HG02623 (cell line): ENCODE measurements at regions not wholly inside any gene's neighbourhood (a gene's known extent, or its start where the extent isn't known, plus 50 kb on each side); places are given as distances from the start of the nearest gene placed in this dataset.

Experiments used
- ATAC-seq: cut with Tn5 transposase; IDR thresholded peaks from one replicate; pipeline ENCODE4 v1.9.1; 2021; ENCODE audit warnings: moderate library complexity; ENCODE audit not compliant: unreplicated experiment

DNA sequence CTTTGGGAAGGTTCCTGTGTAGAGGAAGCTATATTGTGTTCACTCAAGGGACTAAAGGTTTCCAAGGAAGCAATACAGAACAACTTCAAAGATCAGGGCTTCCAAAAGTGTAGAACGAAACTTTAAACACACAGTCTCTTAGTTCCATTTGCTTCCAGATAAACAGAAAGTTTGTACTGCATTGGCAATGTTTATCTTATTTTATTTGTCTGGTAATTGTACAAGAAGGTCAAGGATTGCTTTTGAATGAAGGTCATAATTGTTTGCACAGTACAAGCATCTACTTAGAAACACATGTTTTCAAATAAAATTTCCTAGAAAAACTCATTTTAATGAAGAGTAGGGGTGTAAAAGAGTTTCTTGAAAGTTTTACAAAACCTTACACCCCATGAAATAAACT, 712.7 kb upstream of the SGCG start:
- ATAC-seq = no peak

DNA sequence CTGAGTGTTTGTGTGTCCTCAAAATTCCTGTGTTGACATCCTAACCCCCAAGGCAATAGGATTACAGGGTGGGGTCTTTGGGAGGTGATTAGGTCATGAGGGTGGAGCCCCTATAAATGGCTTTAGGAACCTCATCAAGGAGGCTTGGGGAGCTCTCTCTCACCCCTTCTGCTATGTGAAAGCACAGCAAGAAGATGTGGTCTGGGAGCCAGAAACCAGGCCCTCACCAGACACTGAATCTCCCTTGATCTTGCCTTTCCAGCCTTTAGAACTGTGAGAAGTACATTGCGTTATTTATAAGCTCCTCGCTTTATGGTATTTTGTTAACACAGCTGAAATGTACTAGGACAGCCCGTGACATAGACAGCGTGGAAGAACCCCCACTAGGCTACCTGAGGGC, 712.0 kb upstream of the SGCG start:
- ATAC-seq = no peak

DNA sequence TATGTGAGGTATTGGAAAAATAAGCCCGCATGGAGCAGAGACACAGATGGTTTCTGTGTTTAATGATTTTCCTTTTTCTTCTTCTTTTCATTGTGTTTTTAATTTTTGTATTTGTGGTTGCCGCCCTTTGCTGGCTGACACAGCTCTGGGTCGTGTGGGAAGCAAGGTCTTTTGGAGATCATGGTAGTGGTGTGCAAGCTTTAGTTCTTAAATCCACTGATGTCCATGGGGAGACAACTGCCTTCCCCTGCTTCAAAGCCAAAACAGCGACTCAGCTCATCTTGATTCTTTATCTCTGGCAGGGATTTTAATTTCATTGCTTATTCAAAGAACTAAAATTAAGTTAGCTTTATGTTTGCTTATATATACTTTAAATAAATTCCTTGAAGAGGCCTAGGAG, 711.3 kb upstream of the SGCG start:
- ATAC-seq = no peak

DNA sequence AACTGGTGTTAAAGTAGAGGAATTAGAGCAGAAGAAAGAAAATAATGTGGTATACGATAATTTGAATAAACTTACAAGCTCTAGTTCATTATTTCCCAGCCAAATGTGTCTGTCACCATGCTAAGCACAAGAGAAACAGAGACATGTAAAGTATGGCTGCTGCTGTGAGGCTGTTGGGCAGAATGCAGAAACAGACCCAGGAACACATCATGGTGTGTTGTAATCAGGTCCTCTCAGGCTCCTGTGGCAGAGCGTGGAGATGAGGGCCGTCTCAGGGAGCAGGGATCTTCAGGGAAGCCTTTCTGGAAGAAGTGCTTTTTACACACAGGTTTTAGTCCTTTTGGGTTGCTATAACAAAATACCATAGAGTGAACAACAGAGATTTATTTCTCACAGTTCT, 710.7 kb upstream of the SGCG start:
- no peak for ATAC-seq

DNA sequence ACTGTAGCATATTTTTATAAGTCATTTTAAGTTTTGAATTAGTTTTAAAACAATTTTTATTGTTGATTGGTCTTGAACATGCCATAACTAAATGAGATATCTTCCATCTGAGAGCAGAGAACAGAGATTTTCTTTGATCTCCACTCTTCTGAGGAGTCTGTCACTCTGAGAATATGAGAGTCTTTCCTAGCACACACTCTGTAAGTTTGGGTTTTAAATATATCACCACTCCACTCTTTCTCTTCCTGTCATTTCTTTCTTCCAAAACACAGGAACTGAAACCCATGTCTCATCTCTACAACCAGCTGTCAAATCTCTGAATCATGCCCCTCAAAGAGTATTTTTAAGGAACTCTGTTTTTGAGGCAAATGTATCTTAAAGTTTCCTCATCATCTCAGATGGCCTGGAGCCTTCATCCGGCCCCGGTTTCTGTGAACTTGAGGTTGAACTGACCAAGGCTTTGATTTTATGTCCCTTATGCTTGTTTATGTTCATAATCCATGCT, 698.2 kb upstream of the SGCG start:
- ATAC-seq = no peak

DNA sequence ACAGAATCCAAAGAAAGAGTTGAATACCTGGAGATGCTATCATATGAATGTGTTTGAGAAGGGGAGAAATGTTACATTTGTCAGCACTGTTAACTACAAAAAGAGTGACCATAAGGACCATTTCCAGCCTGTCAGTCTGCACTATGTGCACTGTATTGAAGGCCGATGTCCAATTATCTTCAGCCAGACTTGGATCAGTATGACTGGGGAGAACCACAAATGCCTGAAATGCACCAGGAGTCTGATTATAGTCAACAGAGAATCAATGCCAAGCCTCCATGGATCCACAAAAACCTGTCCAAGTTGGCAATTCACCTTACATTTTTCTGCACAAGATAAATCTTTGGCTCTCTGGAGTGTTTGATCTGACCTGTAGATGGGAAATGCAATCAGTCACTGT, 697.5 kb upstream of the SGCG start:
- no peak for ATAC-seq

DNA sequence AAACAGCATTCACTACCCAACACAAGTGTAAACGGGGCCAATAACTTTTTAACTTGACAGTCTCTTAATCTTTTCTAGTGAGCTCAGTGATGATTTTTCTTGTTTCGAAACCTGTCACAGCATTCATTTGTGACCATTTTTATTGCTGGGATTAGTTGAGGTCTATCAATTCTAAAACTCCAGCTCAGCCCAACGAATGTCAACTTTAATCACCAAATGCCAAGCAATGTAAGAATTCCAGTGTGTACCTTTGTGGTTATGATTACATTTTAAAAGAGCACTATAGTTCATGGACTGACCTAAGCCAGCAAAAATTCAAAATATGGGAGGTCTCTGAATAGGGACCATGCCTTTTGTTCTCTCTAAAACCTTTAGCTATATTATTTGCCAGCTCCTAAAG, 694.3 kb upstream of the SGCG start:
- ATAC-seq = no peak

DNA sequence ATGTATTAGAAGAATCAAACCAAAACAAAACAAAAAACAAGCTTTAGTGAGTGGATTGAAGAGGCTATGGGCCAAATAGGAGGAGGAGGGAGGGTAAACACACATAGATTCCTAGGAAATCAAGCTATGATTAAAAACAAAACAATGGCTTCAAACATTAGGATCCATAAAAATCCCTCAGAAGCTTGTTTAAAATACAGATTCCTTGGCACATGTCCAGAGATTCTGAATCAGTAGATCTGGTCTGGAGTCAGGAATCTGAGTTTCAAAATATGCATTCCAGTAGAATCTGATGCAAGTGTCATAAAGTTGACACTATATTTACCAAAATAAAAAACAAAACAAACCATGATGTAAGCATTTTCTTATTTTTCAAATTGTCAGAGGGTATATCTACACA, 692.8 kb upstream of the SGCG start:
- no peak for ATAC-seq

DNA sequence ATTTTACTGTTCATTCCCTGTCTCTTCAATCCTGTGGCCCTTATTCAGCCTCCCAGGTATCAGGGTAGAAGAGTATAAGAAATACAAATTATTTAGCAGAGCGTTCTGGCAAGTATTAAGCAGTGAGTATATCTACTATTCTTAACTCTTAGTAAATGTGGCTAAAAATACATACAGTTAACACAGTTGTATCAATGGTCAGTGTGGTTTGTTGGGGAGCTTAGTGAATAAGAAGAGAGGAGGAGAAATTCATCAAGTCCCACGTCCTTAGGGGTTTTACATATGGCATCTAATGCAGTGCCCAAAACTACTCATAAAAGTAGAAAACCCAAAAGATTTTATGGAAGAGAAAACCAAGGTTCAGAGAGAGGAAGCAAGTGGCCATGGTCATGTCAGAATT, 691.0 kb upstream of the SGCG start:
- no peak for ATAC-seq

DNA sequence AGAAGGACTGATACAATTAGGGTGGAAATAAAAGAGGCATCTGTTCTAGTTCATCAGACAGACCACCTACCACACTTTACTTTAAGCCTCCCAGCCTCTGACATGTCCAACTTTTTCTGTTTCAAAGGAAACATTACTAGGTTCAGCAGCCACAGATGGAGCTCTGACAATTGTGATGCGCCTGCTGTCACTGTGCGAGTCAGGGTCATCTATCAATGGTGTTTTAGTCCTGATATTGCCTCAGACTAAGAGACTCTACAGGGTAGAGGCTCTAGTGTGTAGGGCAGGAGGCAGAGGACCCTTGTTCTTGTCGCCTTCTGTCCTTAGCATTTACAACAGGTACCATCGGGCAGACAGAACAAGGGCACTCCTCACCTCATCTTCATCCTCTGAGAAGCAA, 685.0 kb upstream of the SGCG start:
- ATAC-seq = no peak

DNA sequence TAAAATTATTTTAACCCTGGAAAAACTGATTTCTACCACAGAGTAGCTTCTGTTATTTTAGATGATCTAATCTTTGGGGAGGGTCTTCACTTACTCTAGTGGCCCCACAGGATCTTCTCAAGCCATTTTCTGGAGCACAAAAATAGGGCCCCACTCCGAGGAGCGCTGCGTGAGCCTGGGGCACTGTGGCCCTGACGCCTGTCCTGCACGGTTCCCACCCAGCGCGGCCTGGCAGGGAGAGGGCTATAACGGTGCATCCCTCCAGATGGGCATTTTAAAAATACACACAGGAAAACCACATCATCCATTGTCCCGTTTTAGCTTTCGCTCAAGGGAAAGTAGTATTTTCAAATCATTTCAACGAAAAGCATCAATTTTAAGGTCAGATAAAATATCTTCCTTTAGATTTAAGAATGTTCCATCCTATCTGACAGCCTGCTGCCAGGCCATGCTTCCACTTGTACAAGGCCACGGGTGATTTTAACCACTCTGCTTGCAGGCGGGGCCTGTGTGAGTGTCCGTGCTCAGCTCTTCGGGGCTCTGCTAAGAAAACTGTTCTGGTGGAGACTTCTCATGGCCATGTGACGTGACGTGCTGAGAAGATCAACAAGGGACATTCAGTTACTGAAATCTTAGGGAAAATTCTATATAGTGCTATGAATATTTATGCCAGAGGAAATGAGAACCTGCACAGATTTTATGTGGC, 683.8 kb upstream of the SGCG start:
- ATAC-seq = no peak

DNA sequence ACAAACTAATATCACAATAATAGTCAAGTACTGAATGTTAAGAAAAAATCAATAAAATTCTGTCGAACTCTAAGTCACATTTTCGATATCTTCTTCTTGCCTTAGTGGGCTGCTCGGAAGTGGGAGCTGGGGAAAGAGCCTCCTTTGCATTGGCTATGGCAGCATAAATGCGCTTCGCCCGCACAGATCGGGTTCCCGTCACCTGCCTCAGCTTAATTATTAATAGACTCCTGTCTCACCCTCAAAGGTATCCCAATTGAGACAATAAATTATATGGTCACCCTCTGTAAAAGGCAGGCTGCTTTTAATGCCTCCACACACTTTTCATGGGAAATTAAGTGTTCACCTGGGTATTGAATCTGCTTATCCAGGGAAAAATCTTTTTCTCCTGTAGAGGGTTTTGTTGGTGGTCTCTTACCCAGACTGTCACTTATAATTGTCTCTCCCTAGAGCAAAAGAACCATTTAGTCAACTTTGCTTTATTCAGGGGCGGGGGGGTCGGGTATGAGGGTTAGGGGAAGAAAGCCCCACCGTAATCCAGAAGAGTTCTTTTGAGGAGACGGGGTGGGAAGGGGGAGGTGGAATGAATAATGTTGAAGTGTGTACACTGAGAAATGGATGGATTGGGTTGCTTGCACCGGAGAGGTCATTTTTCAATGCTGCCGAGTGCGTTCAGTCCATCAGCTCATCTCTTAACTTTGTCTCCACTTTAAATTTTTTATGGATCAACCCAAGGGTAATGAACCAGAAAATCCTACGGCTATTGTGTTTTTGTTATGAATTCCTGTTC, 682.6 kb upstream of the SGCG start:
- no peak for ATAC-seq

DNA sequence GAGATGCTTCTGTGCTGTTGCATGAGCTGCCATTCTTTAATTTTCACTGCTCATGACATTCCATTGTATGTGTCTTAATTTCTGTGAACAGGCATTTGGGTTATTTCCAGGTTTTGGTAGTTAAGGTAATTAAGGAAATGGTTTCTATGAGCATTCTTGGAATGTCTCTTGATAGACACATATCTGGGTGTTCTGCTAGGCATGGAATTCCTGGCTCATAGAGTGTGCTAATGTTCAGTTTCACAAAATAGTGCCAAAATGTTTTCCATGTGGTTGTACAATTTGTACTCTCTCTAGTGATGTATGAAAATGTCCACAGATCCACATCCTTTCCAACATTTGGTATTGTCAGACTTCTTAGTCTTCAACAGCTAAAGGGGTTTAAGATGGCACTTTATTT, 680.9 kb upstream of the SGCG start:
- no peak for ATAC-seq

DNA sequence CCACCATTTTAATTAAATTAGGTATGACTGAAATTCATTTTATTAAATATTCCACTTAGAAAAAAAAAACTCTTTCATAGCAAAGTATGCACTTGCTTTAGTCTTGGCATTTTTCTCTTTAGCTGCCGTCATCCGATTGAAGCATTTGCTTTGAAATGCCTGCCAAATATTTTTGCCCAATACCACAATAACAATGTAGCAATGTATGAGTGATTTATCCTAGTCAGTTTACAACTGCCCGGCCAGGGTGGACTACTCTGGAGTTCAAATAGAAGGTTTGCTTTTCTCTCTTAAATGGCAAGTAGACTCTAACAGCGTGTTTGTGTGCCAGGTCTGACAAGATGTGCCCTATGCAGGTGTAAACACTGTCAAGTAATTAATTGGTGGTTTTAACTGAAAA, 675.3 kb upstream of the SGCG start:
- ATAC-seq = no peak

DNA sequence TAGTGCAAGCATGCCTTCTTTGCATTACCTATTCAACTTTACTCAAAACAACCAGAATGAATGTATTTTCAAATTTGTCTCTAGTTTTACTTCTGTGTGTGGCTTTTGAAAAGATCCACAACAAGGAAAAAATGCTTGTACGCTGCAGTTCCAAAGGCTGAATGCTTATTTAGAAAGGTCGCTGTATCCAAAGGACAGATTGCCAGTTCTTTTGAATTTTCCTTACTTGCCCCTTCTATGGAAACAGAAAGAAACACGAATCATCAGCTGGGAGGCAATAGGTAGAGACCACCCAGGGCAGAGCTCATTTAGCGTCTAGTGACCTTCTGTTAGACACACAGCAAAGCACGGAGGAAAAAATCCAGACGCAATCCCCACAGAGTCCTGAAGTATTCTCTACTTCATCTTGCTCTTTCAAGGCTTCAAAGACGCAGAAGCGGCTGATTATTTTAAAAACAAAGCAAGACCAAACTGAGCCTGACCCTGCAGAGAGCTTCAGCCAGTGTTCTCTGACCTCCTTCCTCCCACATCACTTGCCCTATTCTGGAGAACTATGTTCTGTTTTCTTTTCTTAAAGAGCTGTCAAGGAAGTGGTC, 674.6 kb upstream of the SGCG start:
- ATAC-seq = no peak

DNA sequence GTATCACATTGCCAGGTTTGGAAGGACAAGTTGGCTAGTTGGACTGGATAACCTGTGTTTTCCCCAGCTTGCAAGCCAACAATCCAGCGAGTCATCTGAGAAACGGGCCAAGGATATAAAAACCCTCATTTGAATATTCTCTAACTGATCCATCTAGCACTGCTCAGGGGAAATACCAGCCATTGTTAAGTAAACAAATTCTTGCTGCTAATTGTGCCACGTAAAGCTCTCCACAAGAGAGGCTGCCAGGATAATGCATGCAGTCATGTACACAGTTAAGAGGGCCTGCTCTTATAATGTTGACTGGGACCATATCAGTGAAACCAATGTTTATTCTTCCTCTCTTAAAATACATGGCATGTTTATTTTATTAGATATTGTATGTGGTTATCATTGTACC, 663.2 kb upstream of the SGCG start:
- no peak for ATAC-seq

DNA sequence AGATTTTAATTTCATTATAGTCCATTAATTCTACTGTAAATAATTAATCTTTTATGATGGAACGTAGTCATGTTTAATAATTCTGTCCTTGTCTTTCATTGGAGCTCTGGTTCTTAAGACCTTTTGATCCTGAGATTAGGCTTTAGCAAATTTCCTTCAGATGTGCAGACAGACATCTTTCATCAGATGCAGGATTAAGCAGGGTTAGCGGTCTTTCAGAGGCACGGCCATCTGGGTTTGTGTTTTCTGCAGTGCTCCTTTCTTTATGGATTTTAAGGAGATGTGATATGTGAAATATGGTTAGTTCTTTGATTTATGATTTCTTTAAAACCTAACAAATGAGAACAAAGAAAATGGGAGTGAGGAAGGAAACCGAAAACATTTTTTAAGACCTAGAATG, 643.9 kb upstream of the SGCG start:
- no peak for ATAC-seq

DNA sequence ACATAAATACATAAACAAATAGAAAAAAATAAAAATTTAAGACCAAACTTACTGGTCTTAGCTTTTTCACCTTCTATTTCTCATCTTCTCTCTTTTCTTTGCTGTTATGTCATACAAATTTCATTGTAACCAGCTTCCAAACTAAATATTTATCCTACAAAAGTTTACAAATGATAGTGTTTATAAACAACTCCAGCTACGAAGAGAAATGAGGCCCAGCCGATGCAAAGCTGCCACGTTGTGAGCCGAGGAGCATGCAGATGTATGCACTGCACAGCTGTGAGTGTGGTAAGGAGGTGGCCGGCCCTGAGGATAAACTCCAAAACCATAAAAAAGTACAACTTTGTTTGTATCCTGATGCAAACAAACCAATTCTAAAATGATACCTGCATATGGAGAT, 642.4 kb upstream of the SGCG start:
- no peak for ATAC-seq

DNA sequence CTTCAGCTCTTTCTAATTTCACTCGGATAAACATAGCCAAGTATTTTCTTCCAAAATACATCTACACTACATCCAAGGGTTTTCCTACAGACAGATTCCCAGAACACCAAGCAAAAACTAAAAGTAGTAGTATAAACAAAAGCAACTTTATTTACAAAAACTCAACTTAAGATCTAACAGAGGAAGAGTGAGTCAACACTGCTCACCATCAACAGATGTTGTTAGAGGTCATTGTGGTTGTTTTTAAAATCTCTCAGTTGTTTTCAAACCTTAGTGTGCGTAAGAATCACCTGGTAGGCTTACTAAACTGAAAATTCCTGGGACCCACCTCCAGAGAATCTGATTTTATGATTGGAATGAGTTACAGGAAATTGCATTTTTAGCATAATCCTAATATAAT, 631.7 kb upstream of the SGCG start:
- ATAC-seq = no peak

DNA sequence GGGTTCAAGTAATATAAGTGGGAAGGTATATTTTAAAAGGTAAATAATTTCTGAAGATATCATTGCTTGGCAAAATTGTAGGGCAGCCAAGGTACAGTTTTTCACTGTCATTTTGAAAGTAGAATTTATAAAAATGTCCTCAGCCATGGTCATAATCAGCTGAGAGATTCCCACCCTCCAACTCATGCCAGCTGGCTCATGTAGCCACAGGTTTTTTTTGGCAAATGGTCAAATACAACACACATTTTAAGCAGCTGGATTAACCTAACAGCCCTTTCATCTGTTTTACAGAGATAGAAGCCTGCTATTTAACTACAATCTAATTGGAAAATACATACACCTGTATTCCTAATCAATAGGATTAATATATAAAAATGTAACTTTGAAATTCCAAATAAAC, 619.2 kb upstream of the SGCG start:
- no peak for ATAC-seq

DNA sequence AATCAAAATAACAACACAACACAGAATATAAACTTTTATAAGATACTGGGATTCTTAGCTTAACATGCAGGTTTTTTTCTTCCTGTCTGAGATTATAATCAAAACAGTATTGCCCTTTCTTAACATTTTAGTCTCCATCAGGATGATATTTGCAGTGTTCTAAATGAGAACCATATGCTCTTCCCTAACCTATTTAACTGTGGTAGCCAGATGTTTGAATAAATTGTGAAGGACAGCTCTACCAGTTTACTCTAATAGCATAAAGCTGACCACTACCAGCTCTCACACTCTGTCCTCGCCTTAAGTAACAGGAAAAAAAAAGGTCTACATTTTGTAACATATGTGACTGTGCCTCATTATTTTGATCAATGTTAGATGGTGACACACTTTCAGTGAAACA, 618.7 kb upstream of the SGCG start:
- ATAC-seq = no peak

DNA sequence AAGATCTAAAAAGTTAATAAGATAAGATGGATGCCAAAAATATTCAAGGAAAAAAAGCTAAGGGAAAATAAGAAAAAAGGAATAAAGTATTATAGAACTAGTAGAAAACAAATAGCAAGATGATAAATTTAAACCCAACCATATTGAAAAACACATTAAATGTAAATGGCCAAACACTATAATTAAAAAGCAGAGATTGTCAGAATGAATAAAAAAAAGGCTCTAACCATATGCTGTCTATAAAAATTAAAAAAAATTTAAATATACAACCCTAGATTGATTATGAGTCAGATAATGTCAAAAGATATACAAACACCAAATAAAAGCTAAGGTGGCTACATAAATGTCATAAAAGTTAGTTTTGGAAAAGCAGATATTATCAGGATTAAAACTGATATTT, 617.5 kb upstream of the SGCG start:
- ATAC-seq = no peak
